Upper lobe of left lung (tissue), 6 donors: ENCODE measurements at regions not wholly inside any gene's neighbourhood (a gene's known extent, or its start where the extent isn't known, plus 50 kb on each side); places are given as distances from the start of the nearest gene placed in this dataset.

Experiments
- ATAC-seq, 2 donors: fragments of 200-7000 bp; cut with Tn5 transposase; one replicate each; pipeline ENCODE4 v1.9.1; 2022; ENCODE audit warnings: mild to moderate bottlenecking in 2 of 2, moderate library complexity in 2 of 2; ENCODE audit not compliant: low FRiP score in 2 of 2
- DNase-seq, 2 donors: peaks; one replicate each; pipeline ENCODE4 v3.0.0-alpha.2; 2019 to 2020
- H3K27ac ChIP-seq, 4 donors: fragments of 200-600 bp; sonication (generic); one replicate each; pipeline ENCODE4 v1.5.1; 2016 to 2019
- H3K27me3 ChIP-seq, 4 donors: fragments of 200-600 bp; sonication (generic); one replicate each; pipeline ENCODE4 v1.5.1; 2017 to 2019
- H3K36me3 ChIP-seq, 4 donors: fragments of 200-600 bp; sonication (generic); one replicate each; pipeline ENCODE4 v1.5.1; 2016 to 2019
- H3K4me1 ChIP-seq, 4 donors: fragments of 200-600 bp; sonication (generic); one replicate each; pipeline ENCODE4 v1.5.1; 2018 to 2019
- H3K4me3 ChIP-seq, 4 donors: fragments of 200-600 bp; sonication (generic); one replicate each; pipeline ENCODE4 v1.5.1; 2017 to 2019; ENCODE audit warnings: mild to moderate bottlenecking in 2 of 4, moderate library complexity in 1 of 4
- H3K9me3 ChIP-seq, 4 donors: fragments of 200-600 bp; sonication (generic); one replicate each; pipeline ENCODE4 v1.5.1; 2018 to 2019
- EP300 ChIP-seq, 4 donors: sonication (generic); formaldehyde crosslinking; IDR thresholded peaks; one replicate each; pipeline ENCODE4 v1.5.1; 2017; ENCODE audit warnings: antibody characterized with exemption in 4 of 4, control low read depth in 2 of 4
- POLR2A ChIP-seq, 4 donors: fragments of 450-650 bp; IDR thresholded peaks; one replicate each; pipeline ENCODE4 v1.5.1; 2016 to 2017; ENCODE audit warnings: antibody characterized with exemption in 4 of 4, mild to moderate bottlenecking in 2 of 4
- POLR2AphosphoS5 ChIP-seq, 2 donors: sonication (generic); formaldehyde crosslinking; IDR thresholded peaks; one replicate each; pipeline ENCODE4 v1.5.1; 2017; ENCODE audit warnings: antibody characterized with exemption in 2 of 2
- WGBS, 2 donors: methylation state at CpG; one replicate each; pipeline ENCODE4 v1.1.5; 2017 to 2018; 5-methylcytosine and 5-hydroxymethylcytosine counted together
- TF ChIP-seq, protein P1 (sequence below), 6 experiments: fragments of 450-650 bp in 4 of 6; fragments of 200-600 bp in 2 of 6; sonication (generic) in 2 of 6; IDR thresholded peaks; one replicate each; pipeline ENCODE4 v1.5.1; 2016 to 2019; ENCODE audit warnings: antibody characterized with exemption in 6 of 6
- donor health status: DM: no; HTN: no; CAD: no; lungs with moderate emphysema.
- donor health status: DM: no; HTN: yes; CAD: no; lungs with severe emphysema.

DNA sequence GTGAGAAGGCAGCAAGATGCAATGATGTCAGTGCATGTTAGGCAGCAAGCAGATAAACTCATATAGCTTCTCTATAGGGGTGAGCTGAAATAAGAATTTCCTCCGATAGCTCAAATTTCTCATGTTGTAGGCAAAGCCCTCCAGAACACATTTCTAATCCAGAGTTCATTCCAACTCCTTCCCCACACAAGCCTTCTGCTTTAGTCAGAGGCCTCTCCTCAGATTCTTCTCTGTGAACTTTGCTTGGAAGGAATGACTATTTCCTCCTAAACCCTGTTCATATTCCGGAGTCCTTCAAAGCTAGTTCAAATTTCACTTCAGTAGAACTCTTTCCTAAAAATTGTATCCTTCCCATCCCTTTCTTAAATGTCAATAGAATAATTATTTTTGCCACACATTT lies 144.8 kb downstream of the KCNJ2 start:
- peak overlapping the region in 1 of 4 donors; percentile 57 for H3K27ac ChIP-seq
- no peaks in the 10 kb centered on the region for H3K36me3 ChIP-seq
- no peaks in the 10 kb centered on the region for H3K27me3 ChIP-seq
- TF ChIP-seq POLR2A (IDR thresholded peaks at IDR 0.05) (no peak), POLR2AphosphoS5 (IDR thresholded peaks at IDR 0.05) (no peak), EP300 (IDR thresholded peaks at IDR 0.05) (no peak)
- TF ChIP-seq, protein P1, sequence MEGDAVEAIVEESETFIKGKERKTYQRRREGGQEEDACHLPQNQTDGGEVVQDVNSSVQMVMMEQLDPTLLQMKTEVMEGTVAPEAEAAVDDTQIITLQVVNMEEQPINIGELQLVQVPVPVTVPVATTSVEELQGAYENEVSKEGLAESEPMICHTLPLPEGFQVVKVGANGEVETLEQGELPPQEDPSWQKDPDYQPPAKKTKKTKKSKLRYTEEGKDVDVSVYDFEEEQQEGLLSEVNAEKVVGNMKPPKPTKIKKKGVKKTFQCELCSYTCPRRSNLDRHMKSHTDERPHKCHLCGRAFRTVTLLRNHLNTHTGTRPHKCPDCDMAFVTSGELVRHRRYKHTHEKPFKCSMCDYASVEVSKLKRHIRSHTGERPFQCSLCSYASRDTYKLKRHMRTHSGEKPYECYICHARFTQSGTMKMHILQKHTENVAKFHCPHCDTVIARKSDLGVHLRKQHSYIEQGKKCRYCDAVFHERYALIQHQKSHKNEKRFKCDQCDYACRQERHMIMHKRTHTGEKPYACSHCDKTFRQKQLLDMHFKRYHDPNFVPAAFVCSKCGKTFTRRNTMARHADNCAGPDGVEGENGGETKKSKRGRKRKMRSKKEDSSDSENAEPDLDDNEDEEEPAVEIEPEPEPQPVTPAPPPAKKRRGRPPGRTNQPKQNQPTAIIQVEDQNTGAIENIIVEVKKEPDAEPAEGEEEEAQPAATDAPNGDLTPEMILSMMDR (IDR thresholded peaks at IDR 0.05): no peak
- H3K4me1 ChIP-seq: peaks cover 0 to 7% (median 0%) of the 10 kb centered on the region in 4 donors
- no peaks in the 10 kb centered on the region for H3K9me3 ChIP-seq
- WGBS, 2 donors: 83 to 92% methylated on average over 2 of the region's 2 CpGs
- no peak for DNase-seq
- no peak for ATAC-seq
- no peak overlapping the region for H3K4me3 ChIP-seq

DNA sequence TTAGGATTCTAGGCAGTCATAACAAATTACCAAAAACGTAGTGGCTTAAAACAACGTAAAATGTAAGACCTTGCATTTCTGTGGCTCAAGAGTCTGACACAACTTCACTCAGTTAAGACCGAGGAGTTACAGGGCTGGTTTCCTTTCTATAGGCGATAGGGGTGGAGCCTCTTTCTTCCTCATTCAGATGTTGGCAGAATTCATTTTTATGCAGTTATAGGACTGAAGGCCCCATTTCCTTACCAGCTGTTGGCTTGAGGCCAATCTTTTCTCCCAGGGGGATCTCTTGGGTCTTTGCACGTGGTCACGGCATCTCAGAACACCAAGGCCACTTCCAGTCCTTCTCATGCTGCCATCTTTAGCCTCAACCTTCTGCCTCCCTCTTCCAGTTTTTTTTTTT lies 145.2 kb downstream of the KCNJ2 start:
- DNase-seq (peak in 1 of 2 donors; percentile 23), ATAC-seq (peak in 1 of 2 donors; percentile 53)
- Histone ChIP-seq H3K9me3 (no peaks in the 10 kb centered on the region), H3K4me1 (peaks cover 0 to 7% (median 0%) of the 10 kb centered on the region in 4 donors), H3K4me3 (no peak overlapping the region), H3K27me3 (no peaks in the 10 kb centered on the region), H3K27ac (peak overlapping the region in 1 of 4 donors; percentile 57), H3K36me3 (no peaks in the 10 kb centered on the region)
- TF ChIP-seq, protein P1 (IDR thresholded peaks at IDR 0.05): no peak
- TF ChIP-seq EP300 (IDR thresholded peaks at IDR 0.05) (no peak), POLR2A (IDR thresholded peaks at IDR 0.05) (no peak), POLR2AphosphoS5 (IDR thresholded peaks at IDR 0.05) (no peak)
- WGBS, 2 donors: 72 to 81% methylated on average over 6 of the region's 6 CpGs

DNA sequence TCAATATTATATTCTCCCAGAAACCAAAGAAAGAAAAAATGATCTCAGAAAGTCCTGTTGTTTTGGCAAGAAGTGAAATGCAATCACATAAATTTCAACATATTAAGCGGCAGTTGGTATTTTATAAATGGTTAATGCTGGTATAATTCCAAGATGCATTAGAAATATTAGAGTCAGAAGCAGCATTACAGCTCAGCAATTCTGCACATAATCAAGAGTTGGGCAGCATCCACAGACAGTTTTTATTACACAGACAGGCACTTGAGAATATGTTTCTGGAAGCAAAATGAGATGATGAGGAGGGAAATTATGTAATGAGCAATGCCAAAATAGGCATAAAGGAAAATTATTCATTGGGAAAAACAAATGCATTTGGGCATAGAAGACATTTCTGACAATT lies 148.1 kb downstream of the KCNJ2 start:
- no peak overlapping the region for H3K4me3 ChIP-seq
- H3K9me3 ChIP-seq: no peaks in the 10 kb centered on the region
- H3K4me1 ChIP-seq: peaks cover 0 to 7% (median 5%) of the 10 kb centered on the region in 4 donors
- H3K27ac ChIP-seq: no peak overlapping the region
- no peak for ATAC-seq
- WGBS, 2 donors: 61 to 68% methylated on average over 1 of the region's 1 CpG
- TF ChIP-seq POLR2A (IDR thresholded peaks at IDR 0.05) (no peak), POLR2AphosphoS5 (IDR thresholded peaks at IDR 0.05) (no peak)
- TF ChIP-seq, protein P1 (IDR thresholded peaks at IDR 0.05): no peak
- H3K36me3 ChIP-seq: no peaks in the 10 kb centered on the region
- DNase-seq: no peak
- H3K27me3 ChIP-seq: no peaks in the 10 kb centered on the region

DNA sequence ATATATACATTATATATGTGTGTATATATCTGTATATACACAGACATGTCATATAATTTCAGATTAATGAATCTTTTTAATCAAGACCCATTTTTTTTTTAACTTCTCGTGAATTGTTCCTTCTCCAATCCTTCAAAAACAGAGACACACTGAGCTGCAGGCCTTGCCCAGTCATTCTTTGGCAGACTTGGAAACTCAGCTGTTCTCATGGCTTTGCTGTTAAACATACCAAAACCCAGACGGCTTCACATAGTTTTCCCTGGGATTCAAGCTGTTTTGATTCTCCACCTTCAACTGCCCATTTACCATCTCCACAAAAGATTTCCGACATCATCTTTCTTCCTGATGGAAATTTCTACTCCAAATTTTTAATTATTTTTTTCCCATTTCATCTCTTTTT lies 148.7 kb downstream of the KCNJ2 start:
- TF ChIP-seq POLR2A (IDR thresholded peaks at IDR 0.05) (no peak), EP300 (IDR thresholded peaks at IDR 0.05) (no peak), POLR2AphosphoS5 (IDR thresholded peaks at IDR 0.05) (no peak)
- TF ChIP-seq, protein P1 (IDR thresholded peaks at IDR 0.05): no peak
- H3K4me1 ChIP-seq: peaks cover 0 to 10% (median 5%) of the 10 kb centered on the region in 4 donors
- H3K27me3 ChIP-seq: no peaks in the 10 kb centered on the region
- no peak overlapping the region for H3K27ac ChIP-seq
- H3K9me3 ChIP-seq: no peaks in the 10 kb centered on the region
- WGBS, 2 donors: 81 to 82% methylated on average over 3 of the region's 3 CpGs
- DNase-seq (no peak), ATAC-seq (no peak)
- H3K4me3 ChIP-seq: no peak overlapping the region
- no peaks in the 10 kb centered on the region for H3K36me3 ChIP-seq

DNA sequence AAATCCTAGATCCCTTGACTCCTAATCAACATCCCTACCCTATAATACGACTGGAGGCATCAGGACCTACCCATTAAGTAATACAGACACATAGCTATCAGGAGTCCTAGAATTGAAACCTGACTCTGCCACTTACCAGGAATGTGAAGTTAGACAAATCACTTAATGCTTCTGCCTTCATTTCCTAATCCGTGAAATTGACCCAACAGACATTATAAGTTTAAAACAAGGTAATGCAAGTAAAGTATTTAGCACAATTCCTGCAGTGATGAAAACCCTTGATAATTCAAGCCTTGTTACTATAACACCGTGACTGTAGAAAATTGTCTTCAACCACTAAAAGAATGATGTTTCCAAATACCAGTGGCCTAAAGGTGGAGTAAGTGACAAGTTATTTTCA lies 150.2 kb downstream of the KCNJ2 start:
- Histone ChIP-seq H3K9me3 (no peaks in the 10 kb centered on the region), H3K4me3 (no peak overlapping the region), H3K27ac (no peak overlapping the region), H3K4me1 (peaks cover 0 to 11% (median 2%) of the 10 kb centered on the region in 4 donors), H3K36me3 (no peaks in the 10 kb centered on the region), H3K27me3 (no peaks in the 10 kb centered on the region)
- DNase-seq (no peak), ATAC-seq (no peak)
- TF ChIP-seq POLR2AphosphoS5 (IDR thresholded peaks at IDR 0.05) (no peak), POLR2A (IDR thresholded peaks at IDR 0.05) (no peak), EP300 (IDR thresholded peaks at IDR 0.05) (no peak)
- TF ChIP-seq, protein P1 (IDR thresholded peaks at IDR 0.05): no peak
- 76 to 85% methylated on average over 3 of the region's 3 CpGs for WGBS, 2 donors
